ENCODE measurements at regions not wholly inside any gene's neighbourhood (a gene's known extent, or its start where the extent isn't known, plus 50 kb on each side); places are given as distances from the start of the nearest gene placed in this dataset.

- no peak for TF ChIP-seq CTCF (IDR thresholded peaks at IDR 0.05; ENCODE audit: unreplicated experiment)
- Mint-ChIP-seq H3K27ac (ENCODE audit: unreplicated experiment) (no peak overlapping the region), H3K27me3 (ENCODE audit: unreplicated experiment) (peaks cover 16% of the 10 kb centered on the region), H3K4me1 (ENCODE audit: low read depth, unreplicated experiment) (no peaks in the 10 kb centered on the region), H3K9me3 (ENCODE audit: low read depth, unreplicated experiment) (peaks cover 2% of the 10 kb centered on the region), H3K36me3 (ENCODE audit: insufficient read depth, unreplicated experiment) (no peaks in the 10 kb centered on the region), H3K4me3 (ENCODE audit: low read depth, unreplicated experiment) (no peak overlapping the region)
- CTCF ChIA-PET, result no interaction called here
- no peak for DNase-seq
- BruUV-seq (replicated peaks), result no TSS peak
- intact Hi-C loops (cut with micrococcal nuclease; ENCODE audit: unreplicated experiment), result no loop called here
Measured at GRCh38 chr2:175353275-175353674, 171.8 kb upstream of the ATP5MC3 start.

GRCh38 chr2:175351512-175351911 is 170.0 kb upstream of the ATP5MC3 start:
- intact Hi-C loops (cut with micrococcal nuclease; ENCODE audit: unreplicated experiment), result no loop called here
- Mint-ChIP-seq H3K9me3 (ENCODE audit: low read depth, unreplicated experiment) (no peaks in the 10 kb centered on the region), H3K4me1 (ENCODE audit: low read depth, unreplicated experiment) (no peaks in the 10 kb centered on the region), H3K36me3 (ENCODE audit: insufficient read depth, unreplicated experiment) (no peaks in the 10 kb centered on the region), H3K27ac (ENCODE audit: unreplicated experiment) (no peak overlapping the region), H3K27me3 (ENCODE audit: unreplicated experiment) (peaks cover 16% of the 10 kb centered on the region), H3K4me3 (ENCODE audit: low read depth, unreplicated experiment) (no peak overlapping the region)
- BruUV-seq (replicated peaks), result no TSS peak
- TF ChIP-seq CTCF (IDR thresholded peaks at IDR 0.05; ENCODE audit: unreplicated experiment), result no peak
- DNase-seq, result no peak
- CTCF ChIA-PET, result no interaction called here

GRCh38 chr2:175350105-175350504 is 168.6 kb upstream of the ATP5MC3 start:
- no peaks in the 10 kb centered on the region for H3K4me1 Mint-ChIP-seq (ENCODE audit: low read depth, unreplicated experiment)
- no peak overlapping the region for H3K4me3 Mint-ChIP-seq (ENCODE audit: low read depth, unreplicated experiment)
- no peak for TF ChIP-seq CTCF (IDR thresholded peaks at IDR 0.05; ENCODE audit: unreplicated experiment)
- H3K27ac Mint-ChIP-seq (ENCODE audit: unreplicated experiment), result no peak overlapping the region
- no TSS peak for BruUV-seq (replicated peaks)
- H3K9me3 Mint-ChIP-seq (ENCODE audit: low read depth, unreplicated experiment), result no peaks in the 10 kb centered on the region
- H3K27me3 Mint-ChIP-seq (ENCODE audit: unreplicated experiment), result peaks cover 16% of the 10 kb centered on the region
- intact Hi-C loops (cut with micrococcal nuclease; ENCODE audit: unreplicated experiment), result no loop called here
- CTCF ChIA-PET, result no interaction called here
- no peak for DNase-seq
- no peaks in the 10 kb centered on the region for H3K36me3 Mint-ChIP-seq (ENCODE audit: insufficient read depth, unreplicated experiment)

- no TSS peak for BruUV-seq (replicated peaks)
- no peaks in the 10 kb centered on the region for H3K4me1 Mint-ChIP-seq (ENCODE audit: low read depth, unreplicated experiment)
- CTCF ChIA-PET, result no interaction called here
Measured at GRCh38 chr2:175342085-175342484, 160.6 kb upstream of the ATP5MC3 start.

More at GRCh38 chr2:175342085-175342484, 160.6 kb upstream of the ATP5MC3 start:
- intact Hi-C loops (cut with micrococcal nuclease; ENCODE audit: unreplicated experiment), result no loop called here
- no peak for TF ChIP-seq CTCF (IDR thresholded peaks at IDR 0.05; ENCODE audit: unreplicated experiment)
- no peak for DNase-seq
- no peaks in the 10 kb centered on the region for H3K27me3 Mint-ChIP-seq (ENCODE audit: unreplicated experiment)
- H3K9me3 Mint-ChIP-seq (ENCODE audit: low read depth, unreplicated experiment), result no peaks in the 10 kb centered on the region
- H3K27ac Mint-ChIP-seq (ENCODE audit: unreplicated experiment), result no peak overlapping the region
- H3K36me3 Mint-ChIP-seq (ENCODE audit: insufficient read depth, unreplicated experiment), result no peaks in the 10 kb centered on the region
- H3K4me3 Mint-ChIP-seq (ENCODE audit: low read depth, unreplicated experiment), result no peak overlapping the region
